ENCODE measurements at regions not wholly inside any gene's neighbourhood (a gene's known extent, or its start where the extent isn't known, plus 50 kb on each side); places are given as distances from the start of the nearest gene placed in this dataset.

- no peaks in the 10 kb centered on the region for H3K27me3 Mint-ChIP-seq (ENCODE audit: low read depth)
- no peak overlapping the region for H3K27ac Mint-ChIP-seq (ENCODE audit: unreplicated experiment)
- peaks cover 6% of the 10 kb centered on the region for H3K4me1 Mint-ChIP-seq
- H3K9me3 Mint-ChIP-seq: peaks cover 10% of the 10 kb centered on the region
- no peak overlapping the region for H3K4me3 Mint-ChIP-seq
- no peaks in the 10 kb centered on the region for H3K36me3 Mint-ChIP-seq (ENCODE audit: low read depth)
- TF ChIP-seq, protein P1, sequence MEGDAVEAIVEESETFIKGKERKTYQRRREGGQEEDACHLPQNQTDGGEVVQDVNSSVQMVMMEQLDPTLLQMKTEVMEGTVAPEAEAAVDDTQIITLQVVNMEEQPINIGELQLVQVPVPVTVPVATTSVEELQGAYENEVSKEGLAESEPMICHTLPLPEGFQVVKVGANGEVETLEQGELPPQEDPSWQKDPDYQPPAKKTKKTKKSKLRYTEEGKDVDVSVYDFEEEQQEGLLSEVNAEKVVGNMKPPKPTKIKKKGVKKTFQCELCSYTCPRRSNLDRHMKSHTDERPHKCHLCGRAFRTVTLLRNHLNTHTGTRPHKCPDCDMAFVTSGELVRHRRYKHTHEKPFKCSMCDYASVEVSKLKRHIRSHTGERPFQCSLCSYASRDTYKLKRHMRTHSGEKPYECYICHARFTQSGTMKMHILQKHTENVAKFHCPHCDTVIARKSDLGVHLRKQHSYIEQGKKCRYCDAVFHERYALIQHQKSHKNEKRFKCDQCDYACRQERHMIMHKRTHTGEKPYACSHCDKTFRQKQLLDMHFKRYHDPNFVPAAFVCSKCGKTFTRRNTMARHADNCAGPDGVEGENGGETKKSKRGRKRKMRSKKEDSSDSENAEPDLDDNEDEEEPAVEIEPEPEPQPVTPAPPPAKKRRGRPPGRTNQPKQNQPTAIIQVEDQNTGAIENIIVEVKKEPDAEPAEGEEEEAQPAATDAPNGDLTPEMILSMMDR (conservative IDR thresholded peaks at IDR 0.05): no peak
- no peak for DNase-seq (ENCODE audit: low read depth, low spot score)
These were observed 347.6 kb downstream of the KLHL13 start for GRCh38 chrX:117768861-117769604.

GRCh38 chrX:117765211-117765610 is 351.4 kb downstream of the KLHL13 start:
- Mint-ChIP-seq H3K4me1 (peaks cover 6% of the 10 kb centered on the region), H3K36me3 (ENCODE audit: low read depth) (no peaks in the 10 kb centered on the region), H3K4me3 (no peak overlapping the region), H3K27me3 (ENCODE audit: low read depth) (no peaks in the 10 kb centered on the region), H3K9me3 (peaks cover 9% of the 10 kb centered on the region), H3K27ac (ENCODE audit: unreplicated experiment) (no peak overlapping the region)
- TF ChIP-seq, protein P1 (conservative IDR thresholded peaks at IDR 0.05): no peak
- DNase-seq (ENCODE audit: low read depth, low spot score): no peak

DNA sequence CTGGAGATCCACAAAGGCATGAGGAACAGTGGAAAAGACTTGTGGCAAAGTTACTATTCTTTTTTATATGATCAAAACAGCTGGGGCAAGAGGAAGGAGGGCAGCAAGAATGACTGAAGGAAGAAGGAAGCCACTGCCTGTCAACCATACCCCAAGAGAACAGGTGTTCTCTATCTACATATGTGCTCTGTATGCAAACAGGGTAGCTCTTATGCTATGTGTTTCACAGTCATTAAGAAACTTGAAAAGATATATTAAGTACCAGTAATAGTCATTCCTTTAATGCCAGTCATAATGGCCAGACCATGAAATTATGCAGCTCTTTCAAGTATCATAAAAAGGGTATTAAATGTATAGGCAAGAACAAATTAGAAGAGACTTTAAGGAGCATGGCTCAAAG is 363.9 kb downstream of the KLHL13 start:
- Mint-ChIP-seq H3K4me3 (no peak overlapping the region), H3K27me3 (ENCODE audit: low read depth) (no peaks in the 10 kb centered on the region), H3K27ac (ENCODE audit: unreplicated experiment) (no peak overlapping the region), H3K36me3 (ENCODE audit: low read depth) (peaks cover under 1% of the 10 kb centered on the region), H3K4me1 (peaks cover 13% of the 10 kb centered on the region), H3K9me3 (peaks cover 9% of the 10 kb centered on the region)
- no peak for DNase-seq (ENCODE audit: low read depth, low spot score)
- TF ChIP-seq, protein P1 (conservative IDR thresholded peaks at IDR 0.05): no peak

GRCh38 chrX:117751155-117751554 is 365.5 kb downstream of the KLHL13 start:
- H3K4me3 Mint-ChIP-seq: no peak overlapping the region
- H3K9me3 Mint-ChIP-seq: peaks cover 14% of the 10 kb centered on the region
- no peak for DNase-seq (ENCODE audit: low read depth, low spot score)
- TF ChIP-seq, protein P1 (conservative IDR thresholded peaks at IDR 0.05): no peak
- H3K27ac Mint-ChIP-seq (ENCODE audit: unreplicated experiment): no peak overlapping the region
- H3K36me3 Mint-ChIP-seq (ENCODE audit: low read depth): peaks cover 3% of the 10 kb centered on the region
- peaks cover 13% of the 10 kb centered on the region for H3K4me1 Mint-ChIP-seq
- H3K27me3 Mint-ChIP-seq (ENCODE audit: low read depth): no peaks in the 10 kb centered on the region

GRCh38 chrX:117744958-117745357 is 371.7 kb downstream of the KLHL13 start:
- no peak for DNase-seq (ENCODE audit: low read depth, low spot score)
- Mint-ChIP-seq H3K36me3 (ENCODE audit: low read depth) (peaks cover 16% of the 10 kb centered on the region), H3K27me3 (ENCODE audit: low read depth) (no peaks in the 10 kb centered on the region), H3K27ac (ENCODE audit: unreplicated experiment) (no peak overlapping the region), H3K4me3 (no peak overlapping the region), H3K4me1 (no peaks in the 10 kb centered on the region), H3K9me3 (peaks cover 29% of the 10 kb centered on the region)
- TF ChIP-seq, protein P1 (conservative IDR thresholded peaks at IDR 0.05): no peak

All from neural crest cell (in vitro differentiated cells).